Calu3 (cell line): ENCODE measurements at regions not wholly inside any gene's neighbourhood (a gene's known extent, or its start where the extent isn't known, plus 50 kb on each side); places are given as distances from the start of the nearest gene placed in this dataset.
"Not testable (repeated sequence)": the region's sequence is repeated elsewhere in the genome, so short reads cannot be mapped to it uniquely, and the experiment has no call there.

Experiments
- BruUV-seq: library from RNA; stranded (reverse); fragments of 400-500 nt; replicated peaks from 2 replicates; lab custom pipeline; 2021; lab: Mats Ljungman, UMichigan
- CTCF ChIA-PET: fragments of 300-600 bp; sonication (Branson Sonifier 250); formaldehyde crosslinking; loops from one replicate; lab custom pipeline; 2022; ENCODE audit warnings: antibody characterized with exemption; lab: Charles Lee
- DNase-seq: peaks from one replicate; pipeline ENCODE4 v3.0.0; 2022
- H3K27ac Mint-ChIP-seq: one replicate; pipeline ENCODE4 v1.8.0; 2022; ENCODE audit warnings: mixed read lengths; ENCODE audit not compliant: unreplicated experiment
- H3K27me3 Mint-ChIP-seq: one replicate; pipeline ENCODE4 v1.8.0; 2022; ENCODE audit warnings: mixed read lengths; ENCODE audit not compliant: unreplicated experiment
- H3K36me3 Mint-ChIP-seq: one replicate; pipeline ENCODE4 v1.8.0; 2022; ENCODE audit warnings: mild to moderate bottlenecking, moderate library complexity, mixed read lengths; ENCODE audit not compliant: insufficient read depth, unreplicated experiment
- H3K4me1 Mint-ChIP-seq: one replicate; pipeline ENCODE4 v1.8.0; 2022; ENCODE audit warnings: mild to moderate bottlenecking, low read depth, mixed read lengths; ENCODE audit not compliant: unreplicated experiment
- H3K4me3 Mint-ChIP-seq: one replicate; pipeline ENCODE4 v1.8.0; 2022; ENCODE audit warnings: mild to moderate bottlenecking, low read depth, moderate library complexity, mixed read lengths; ENCODE audit not compliant: unreplicated experiment
- H3K9me3 Mint-ChIP-seq: one replicate; pipeline ENCODE4 v1.8.0; 2022; ENCODE audit warnings: low read depth, mixed read lengths; ENCODE audit not compliant: unreplicated experiment
- CTCF ChIP-seq: fragments of 200-600 bp; IDR thresholded peaks from one replicate; pipeline ENCODE4 v1.8.0; 2022; ENCODE audit warnings: antibody characterized with exemption; ENCODE audit not compliant: unreplicated experiment
- intact Hi-C: fragments of 100-400 bp; cut with micrococcal nuclease; formaldehyde crosslinking; loops from one replicate; pipeline ENCODE4 v1.10.0; 2022; ENCODE audit not compliant: unreplicated experiment

GRCh38 chr14:40010961-40011360 is 578.7 kb upstream of the FBXO33 start:
- H3K9me3 Mint-ChIP-seq: peaks cover 5% of the 10 kb centered on the region

GRCh38 chr14:40009771-40010170 is 577.5 kb upstream of the FBXO33 start:
- CTCF ChIA-PET: no interaction called here

More at GRCh38 chr14:40010961-40011360, 578.7 kb upstream of the FBXO33 start:
- CTCF ChIA-PET: no interaction called here
- H3K4me1 Mint-ChIP-seq: no peaks in the 10 kb centered on the region
- H3K36me3 Mint-ChIP-seq: no peaks in the 10 kb centered on the region
- no peak overlapping the region for H3K27ac Mint-ChIP-seq
- no peak for TF ChIP-seq CTCF
- no peak overlapping the region for H3K4me3 Mint-ChIP-seq
- BruUV-seq: no TSS peak
- intact Hi-C loops: no loop called here
- no peaks in the 10 kb centered on the region for H3K27me3 Mint-ChIP-seq
- DNase-seq: no peak

DNA sequence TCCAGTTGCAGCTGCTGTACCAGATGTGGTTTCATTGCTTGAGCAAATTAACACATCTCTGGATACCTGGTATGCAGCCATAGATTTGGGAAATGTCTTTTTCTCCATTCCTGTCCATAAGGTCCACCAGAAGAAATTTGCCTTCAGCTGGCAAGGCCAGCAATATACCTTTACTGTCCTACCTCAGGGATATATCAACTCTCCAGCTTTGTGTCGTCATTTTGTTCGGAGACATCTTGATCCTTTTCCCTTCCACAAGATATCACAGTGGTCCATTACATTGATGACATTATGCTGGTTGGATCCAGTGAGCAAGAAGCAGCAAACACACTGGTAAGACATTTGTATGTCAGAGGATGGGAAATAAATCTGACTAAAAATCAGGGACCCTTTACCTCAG is 576.1 kb upstream of the FBXO33 start:
- H3K36me3 Mint-ChIP-seq, H3K4me1 Mint-ChIP-seq, intact Hi-C loops, DNase-seq, H3K4me3 Mint-ChIP-seq, BruUV-seq, H3K27ac Mint-ChIP-seq, CTCF ChIA-PET, H3K27me3 Mint-ChIP-seq: not testable (repeated sequence)
- peaks cover 14% of the 10 kb centered on the region for H3K9me3 Mint-ChIP-seq

More at GRCh38 chr14:40009771-40010170, 577.5 kb upstream of the FBXO33 start:
- TF ChIP-seq CTCF: no peak
- intact Hi-C loops: no loop called here
- peaks cover 7% of the 10 kb centered on the region for H3K9me3 Mint-ChIP-seq
- no peak for DNase-seq
- H3K36me3 Mint-ChIP-seq: no peaks in the 10 kb centered on the region
- no TSS peak for BruUV-seq
- no peak overlapping the region for H3K4me3 Mint-ChIP-seq
- no peaks in the 10 kb centered on the region for H3K4me1 Mint-ChIP-seq
- H3K27ac Mint-ChIP-seq: no peak overlapping the region
- no peaks in the 10 kb centered on the region for H3K27me3 Mint-ChIP-seq

DNA sequence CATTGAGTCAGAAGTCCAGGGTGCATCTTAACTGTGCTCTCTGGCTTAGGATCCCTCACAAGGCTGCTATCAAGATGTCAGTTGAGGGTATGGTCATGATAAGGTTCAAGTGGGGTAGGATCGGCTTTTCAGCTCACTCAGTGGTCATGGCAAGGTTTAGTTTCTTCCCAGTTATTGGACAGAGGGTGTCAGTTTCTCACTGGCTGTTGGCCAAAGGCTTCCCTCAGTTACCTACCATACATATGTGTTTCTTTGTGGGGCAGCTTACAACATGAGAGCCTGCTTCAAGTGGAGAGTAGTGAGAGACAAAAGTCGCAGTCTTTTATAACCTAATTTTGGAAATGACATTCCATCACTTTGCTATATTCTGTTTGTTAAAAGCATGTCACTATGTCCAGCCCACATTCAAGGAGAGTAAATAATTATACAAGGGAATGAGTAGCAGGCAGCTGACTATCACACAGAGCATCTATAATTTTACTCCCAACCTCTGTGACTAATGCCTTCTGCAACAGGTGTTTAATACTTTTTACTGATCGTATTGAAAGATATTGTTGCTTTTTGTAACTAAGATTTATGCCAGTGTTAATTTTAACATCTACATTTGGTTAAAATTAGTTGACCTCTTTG is 572.8 kb upstream of the FBXO33 start:
- no TSS peak for BruUV-seq
- Mint-ChIP-seq H3K27ac (no peak overlapping the region), H3K27me3 (no peaks in the 10 kb centered on the region), H3K4me3 (no peak overlapping the region), H3K36me3 (no peaks in the 10 kb centered on the region), H3K4me1 (no peaks in the 10 kb centered on the region), H3K9me3 (peaks cover 14% of the 10 kb centered on the region)
- DNase-seq: no peak
- CTCF ChIA-PET: no interaction called here
- TF ChIP-seq CTCF: no peak
- intact Hi-C loops: no loop called here

DNA sequence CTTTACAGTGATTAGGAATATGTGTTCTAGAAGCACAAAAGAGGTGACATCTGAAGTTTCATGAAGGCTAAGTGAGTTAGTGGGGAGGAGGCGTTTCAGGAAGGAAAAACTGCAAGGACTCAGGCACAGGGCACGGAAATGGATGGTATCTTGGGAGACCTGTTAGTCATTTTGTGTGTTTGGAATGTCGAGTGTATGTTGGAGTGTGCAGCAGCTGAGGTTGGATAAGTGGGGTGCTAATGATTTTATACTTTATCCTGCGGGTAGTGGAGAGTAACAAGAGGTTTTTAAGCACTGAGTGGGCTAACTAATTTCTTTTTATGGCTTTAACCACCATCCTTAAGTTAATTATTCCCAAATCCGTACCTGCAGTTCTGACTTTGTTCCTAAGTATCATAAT is 571.5 kb upstream of the FBXO33 start:
- no TSS peak for BruUV-seq
- no peaks in the 10 kb centered on the region for H3K27me3 Mint-ChIP-seq

More for the DNA sequence above, 571.5 kb upstream of the FBXO33 start:
- intact Hi-C loops: no loop called here
- no peak for DNase-seq
- Mint-ChIP-seq H3K9me3 (peaks cover 10% of the 10 kb centered on the region), H3K4me3 (no peak overlapping the region), H3K36me3 (no peaks in the 10 kb centered on the region), H3K27ac (no peak overlapping the region), H3K4me1 (no peaks in the 10 kb centered on the region)
- CTCF ChIA-PET: no interaction called here
- TF ChIP-seq CTCF: no peak
